ENCODE measurements at regions not wholly inside any gene's neighbourhood (a gene's known extent, or its start where the extent isn't known, plus 50 kb on each side); places are given as distances from the start of the nearest gene placed in this dataset.

- TF ChIP-seq ZSCAN5A (CRISPR knock-in tag; IDR thresholded peaks at IDR 0.05; ENCODE audit: borderline replicate concordance) (no peak), MXD1 (CRISPR knock-in tag; IDR thresholded peaks at IDR 0.05) (no peak), SATB2 (CRISPR knock-in tag; IDR thresholded peaks at IDR 0.05) (no peak), TAF15 (IDR thresholded peaks at IDR 0.05; ENCODE audit: low read depth, low read length, poor library complexity, severe bottlenecking) (no peak), RAD51 (IDR thresholded peaks at IDR 0.05; ENCODE audit: borderline replicate concordance) (no peak)
These were observed 58.1 kb downstream of the ATXN7L3B start (continued) for GRCh38 chr12:74595696-74596095.

GRCh38 chr12:74598819-74599218 lies 61.2 kb downstream of the ATXN7L3B start:
- H3K36me3 ChIP-seq (replicated peaks in 1 of 2; ENCODE audit: control insufficient read depth in 1 of 2, insufficient read depth in 2 of 2, low read length in 2 of 2): no peaks in the 10 kb centered on the region
- H3K4me2 ChIP-seq (ENCODE audit: low read depth, low read length): no peak overlapping the region
- peaks cover 10% of the 10 kb centered on the region for H3K9me3 ChIP-seq (ENCODE audit: low read length)
- H4K20me1 ChIP-seq (ENCODE audit: insufficient read depth, low read length): no peaks in the 10 kb centered on the region
- H3K27ac ChIP-seq (ENCODE audit: extremely low read length, insufficient read depth, low read length): no peak overlapping the region
- no peak overlapping the region for H3K4me3 ChIP-seq (replicated peaks in 1 of 3; ENCODE audit: insufficient read depth in 1 of 3, low read depth in 2 of 3, low read length in 3 of 3)
- no peak overlapping the region for H2AFZ ChIP-seq (ENCODE audit: low read length)
- BruUV-seq (replicated peaks): no TSS peak
- in situ Hi-C loops (cut with HindIII; ENCODE audit: extremely low pct_ligation_motif_present, low pct_unique_long_range_greater_than_20kb) (no loop called here), intact Hi-C loops (cut with micrococcal nuclease; ENCODE audit: unreplicated experiment) (no loop called here)
- H3K27me3 ChIP-seq (ENCODE audit: control insufficient read depth in 1 of 2, insufficient read depth in 2 of 2, low read length in 2 of 2): no peaks in the 10 kb centered on the region; a peak in 1 of 5 replicates
- no peaks in the 10 kb centered on the region for H3K4me1 ChIP-seq (ENCODE audit: insufficient read depth, low read length)
- DNase-seq (ENCODE audit: low spot score): no peak
- no peak for ATAC-seq
- ChIA-PET CTCF (ENCODE audit: low intra/inter-chr PET ratio, low total read pairs) (no interaction called here), POLR2A (no interaction called here)
- H3K9ac ChIP-seq (ENCODE audit: insufficient read depth, low read depth, low read length): no peak overlapping the region
- no peaks in the 10 kb centered on the region for H3K79me2 ChIP-seq (ENCODE audit: insufficient read depth, low read length)
- no peak for TF ChIP-seq POGK (CRISPR knock-in tag; conservative IDR thresholded peaks at IDR 0.05)
- no peak for TF ChIP-seq THYN1 (CRISPR knock-in tag; IDR thresholded peaks at IDR 0.05; ENCODE audit: borderline replicate concordance, low read depth)
- TF ChIP-seq ZNF841 (CRISPR knock-in tag; IDR thresholded peaks at IDR 0.05; ENCODE audit: borderline replicate concordance): no peak
- no peak for FAIRE-seq

All from HepG2 (cell line).